ENCODE measurements at regions not wholly inside any gene's neighbourhood (a gene's known extent, or its start where the extent isn't known, plus 50 kb on each side); places are given as distances from the start of the nearest gene placed in this dataset.

DNA sequence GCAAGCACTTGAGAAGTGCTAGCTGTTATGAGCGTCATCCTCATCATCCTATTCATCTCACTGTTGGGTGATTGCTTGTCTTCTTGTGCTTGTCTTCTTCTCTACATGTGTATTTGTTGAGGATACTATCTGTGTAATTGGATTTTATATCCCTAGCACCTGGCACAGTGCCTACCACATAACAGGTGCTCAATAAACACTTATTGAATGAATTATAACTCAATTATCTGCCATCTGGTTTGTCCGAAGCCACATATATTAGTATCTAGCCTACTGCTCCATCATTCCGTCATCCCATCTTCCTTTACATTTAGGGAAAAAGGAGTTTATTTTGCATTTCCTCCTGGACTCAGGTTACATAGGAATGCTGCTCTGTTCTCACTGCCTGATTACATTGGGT is 330.4 kb upstream of the ETAA1 start:
- Histone ChIP-seq H3K4me2 (ENCODE audit: low read depth, low read length) (no peak overlapping the region), H3K9me3 (replicated peaks; ENCODE audit: insufficient read depth, low read length) (no peaks in the 10 kb centered on the region), H3K79me2 (ENCODE audit: low read length) (no peaks in the 10 kb centered on the region), H3K4me1 (ENCODE audit: low read length) (no peaks in the 10 kb centered on the region), H4K20me1 (ENCODE audit: insufficient read depth, low read length) (no peaks in the 10 kb centered on the region), H3K9me2 (replicated peaks; ENCODE audit: insufficient read depth, low read length) (no peaks in the 10 kb centered on the region), H3K4me3 (ENCODE audit: low read length) (no peak overlapping the region), H3K27me3 (replicated peaks; ENCODE audit: insufficient read depth, low read length) (no peaks in the 10 kb centered on the region), H3K9ac (ENCODE audit: low read length) (no peak overlapping the region), H3F3A (ENCODE audit: insufficient read depth, low read length) (no peaks in the 10 kb centered on the region), H2AFZ (ENCODE audit: low read length) (no peak overlapping the region), H3K27ac (ENCODE audit: low read length) (no peak overlapping the region), H3K36me3 (replicated peaks; ENCODE audit: insufficient read depth, low read length) (no peaks in the 10 kb centered on the region)
- no peak for DNase-seq
- TF ChIP-seq EZH2 (optimal IDR thresholded peaks at IDR 0.05; ENCODE audit: low read depth, low read length) (no peak), EZH2phosphoT487 (IDR thresholded peaks at IDR 0.05; ENCODE audit: low read length) (no peak)
- TF ChIP-seq, protein P1, sequence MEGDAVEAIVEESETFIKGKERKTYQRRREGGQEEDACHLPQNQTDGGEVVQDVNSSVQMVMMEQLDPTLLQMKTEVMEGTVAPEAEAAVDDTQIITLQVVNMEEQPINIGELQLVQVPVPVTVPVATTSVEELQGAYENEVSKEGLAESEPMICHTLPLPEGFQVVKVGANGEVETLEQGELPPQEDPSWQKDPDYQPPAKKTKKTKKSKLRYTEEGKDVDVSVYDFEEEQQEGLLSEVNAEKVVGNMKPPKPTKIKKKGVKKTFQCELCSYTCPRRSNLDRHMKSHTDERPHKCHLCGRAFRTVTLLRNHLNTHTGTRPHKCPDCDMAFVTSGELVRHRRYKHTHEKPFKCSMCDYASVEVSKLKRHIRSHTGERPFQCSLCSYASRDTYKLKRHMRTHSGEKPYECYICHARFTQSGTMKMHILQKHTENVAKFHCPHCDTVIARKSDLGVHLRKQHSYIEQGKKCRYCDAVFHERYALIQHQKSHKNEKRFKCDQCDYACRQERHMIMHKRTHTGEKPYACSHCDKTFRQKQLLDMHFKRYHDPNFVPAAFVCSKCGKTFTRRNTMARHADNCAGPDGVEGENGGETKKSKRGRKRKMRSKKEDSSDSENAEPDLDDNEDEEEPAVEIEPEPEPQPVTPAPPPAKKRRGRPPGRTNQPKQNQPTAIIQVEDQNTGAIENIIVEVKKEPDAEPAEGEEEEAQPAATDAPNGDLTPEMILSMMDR (IDR thresholded peaks at IDR 0.05; ENCODE audit: low read length), result no peak

DNA sequence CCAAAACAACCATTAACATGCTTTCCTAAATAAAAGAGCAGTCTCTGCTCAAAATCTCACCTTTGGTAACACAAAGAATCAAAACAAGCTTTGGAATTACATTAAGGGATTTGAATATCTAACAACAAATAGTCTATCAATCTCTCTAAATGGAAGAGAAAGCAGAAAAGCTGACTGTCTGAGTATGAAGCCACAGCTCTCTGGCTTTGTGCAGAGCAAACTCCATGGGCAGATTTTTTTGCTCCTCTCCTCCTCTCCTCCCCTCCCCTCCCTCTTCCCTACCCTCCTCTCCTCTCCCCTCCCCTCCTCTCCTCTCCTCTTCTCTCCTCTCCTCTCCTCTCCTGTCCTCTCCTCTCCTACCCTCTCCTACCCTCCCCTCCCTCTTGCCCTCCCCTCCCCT is 329.5 kb upstream of the ETAA1 start:
- no peak overlapping the region for H3K4me2 ChIP-seq (ENCODE audit: low read depth, low read length)
- DNase-seq, result no peak
- no peaks in the 10 kb centered on the region for H3K9me2 ChIP-seq (replicated peaks; ENCODE audit: insufficient read depth, low read length)
- H3K27me3 ChIP-seq (replicated peaks; ENCODE audit: insufficient read depth, low read length), result no peaks in the 10 kb centered on the region
- H2AFZ ChIP-seq (ENCODE audit: low read length), result no peak overlapping the region
- H3K79me2 ChIP-seq (ENCODE audit: low read length), result no peaks in the 10 kb centered on the region
- no peak overlapping the region for H3K4me3 ChIP-seq (ENCODE audit: low read length)
- H3K9me3 ChIP-seq (replicated peaks; ENCODE audit: insufficient read depth, low read length), result no peaks in the 10 kb centered on the region
- no peaks in the 10 kb centered on the region for H3F3A ChIP-seq (ENCODE audit: insufficient read depth, low read length)
- H3K9ac ChIP-seq (ENCODE audit: low read length), result no peak overlapping the region
- TF ChIP-seq EZH2 (optimal IDR thresholded peaks at IDR 0.05; ENCODE audit: low read depth, low read length) (no peak), EZH2phosphoT487 (IDR thresholded peaks at IDR 0.05; ENCODE audit: low read length) (no peak)
- TF ChIP-seq, protein P1 (IDR thresholded peaks at IDR 0.05; ENCODE audit: low read length), result no peak
- H3K4me1 ChIP-seq (ENCODE audit: low read length), result no peaks in the 10 kb centered on the region
- no peak overlapping the region for H3K27ac ChIP-seq (ENCODE audit: low read length)
- no peaks in the 10 kb centered on the region for H4K20me1 ChIP-seq (ENCODE audit: insufficient read depth, low read length)
- no peaks in the 10 kb centered on the region for H3K36me3 ChIP-seq (replicated peaks; ENCODE audit: insufficient read depth, low read length)

DNA sequence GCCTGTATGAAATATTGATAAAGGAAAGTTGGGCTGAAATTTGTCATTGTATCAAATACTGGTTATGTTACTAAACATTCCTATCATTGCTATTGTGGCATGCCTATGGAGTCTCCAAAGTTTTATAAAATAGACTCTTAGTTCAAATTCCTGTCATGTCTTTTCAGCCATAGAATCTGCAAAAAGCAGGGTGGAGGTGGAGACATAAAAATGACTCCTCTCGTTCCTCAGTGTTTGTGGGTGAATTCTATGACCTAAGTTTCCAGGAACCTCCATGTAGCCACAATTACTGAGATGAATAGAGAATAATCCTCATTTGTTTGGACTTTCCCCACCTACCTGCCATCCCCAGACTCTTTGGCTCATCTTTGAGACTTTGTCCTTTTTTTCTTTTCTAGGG is 326.3 kb upstream of the ETAA1 start:
- no peaks in the 10 kb centered on the region for H3K27me3 ChIP-seq (replicated peaks; ENCODE audit: insufficient read depth, low read length)
- H3K36me3 ChIP-seq (replicated peaks; ENCODE audit: insufficient read depth, low read length), result no peaks in the 10 kb centered on the region
- H3K4me1 ChIP-seq (ENCODE audit: low read length), result no peaks in the 10 kb centered on the region
- H3K4me3 ChIP-seq (ENCODE audit: low read length), result no peak overlapping the region
- no peak for DNase-seq
- no peaks in the 10 kb centered on the region for H3K9me3 ChIP-seq (replicated peaks; ENCODE audit: insufficient read depth, low read length)
- no peaks in the 10 kb centered on the region for H3K79me2 ChIP-seq (ENCODE audit: low read length)
- H3K4me2 ChIP-seq (ENCODE audit: low read depth, low read length), result no peak overlapping the region
- H3K9me2 ChIP-seq (replicated peaks; ENCODE audit: insufficient read depth, low read length), result no peaks in the 10 kb centered on the region
- no peak overlapping the region for H2AFZ ChIP-seq (ENCODE audit: low read length)
- no peak overlapping the region for H3K27ac ChIP-seq (ENCODE audit: low read length)
- TF ChIP-seq, protein P1 (IDR thresholded peaks at IDR 0.05; ENCODE audit: low read length), result no peak
- TF ChIP-seq EZH2phosphoT487 (IDR thresholded peaks at IDR 0.05; ENCODE audit: low read length) (no peak), EZH2 (optimal IDR thresholded peaks at IDR 0.05; ENCODE audit: low read depth, low read length) (no peak)
- H3K9ac ChIP-seq (ENCODE audit: low read length), result no peak overlapping the region
- no peaks in the 10 kb centered on the region for H4K20me1 ChIP-seq (ENCODE audit: insufficient read depth, low read length)
- no peaks in the 10 kb centered on the region for H3F3A ChIP-seq (ENCODE audit: insufficient read depth, low read length)

Measured in MM.1S (cell line).